ENCODE measurements at regions not wholly inside any gene's neighbourhood (a gene's known extent, or its start where the extent isn't known, plus 50 kb on each side); places are given as distances from the start of the nearest gene placed in this dataset.

- peak; percentile 89 for TF ChIP-seq CTCF (IDR thresholded peaks at IDR 0.05)
Measured at GRCh38 chr1:70685300-70686286, 274.5 kb downstream of the CTH start.

DNA sequence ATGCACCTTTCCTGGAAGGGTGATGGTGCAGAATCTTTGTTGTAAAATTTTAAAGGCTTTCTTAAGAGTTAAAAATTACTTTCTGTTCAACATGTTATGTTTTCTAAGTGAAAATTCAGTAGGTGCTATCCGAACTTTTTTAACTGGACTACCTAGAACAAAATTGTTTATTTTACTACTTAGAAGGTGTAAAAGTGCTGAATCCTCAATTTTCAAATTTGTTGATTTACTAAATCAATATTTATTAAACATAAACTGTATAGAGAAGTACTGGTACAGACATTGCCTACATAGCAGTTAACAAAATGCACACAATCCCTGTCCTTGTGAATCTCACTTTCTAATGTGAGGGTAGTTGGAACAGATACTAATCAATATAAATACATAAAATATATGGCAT, 277.5 kb downstream of the CTH start:
- no peak for TF ChIP-seq CTCF (IDR thresholded peaks at IDR 0.05)

DNA sequence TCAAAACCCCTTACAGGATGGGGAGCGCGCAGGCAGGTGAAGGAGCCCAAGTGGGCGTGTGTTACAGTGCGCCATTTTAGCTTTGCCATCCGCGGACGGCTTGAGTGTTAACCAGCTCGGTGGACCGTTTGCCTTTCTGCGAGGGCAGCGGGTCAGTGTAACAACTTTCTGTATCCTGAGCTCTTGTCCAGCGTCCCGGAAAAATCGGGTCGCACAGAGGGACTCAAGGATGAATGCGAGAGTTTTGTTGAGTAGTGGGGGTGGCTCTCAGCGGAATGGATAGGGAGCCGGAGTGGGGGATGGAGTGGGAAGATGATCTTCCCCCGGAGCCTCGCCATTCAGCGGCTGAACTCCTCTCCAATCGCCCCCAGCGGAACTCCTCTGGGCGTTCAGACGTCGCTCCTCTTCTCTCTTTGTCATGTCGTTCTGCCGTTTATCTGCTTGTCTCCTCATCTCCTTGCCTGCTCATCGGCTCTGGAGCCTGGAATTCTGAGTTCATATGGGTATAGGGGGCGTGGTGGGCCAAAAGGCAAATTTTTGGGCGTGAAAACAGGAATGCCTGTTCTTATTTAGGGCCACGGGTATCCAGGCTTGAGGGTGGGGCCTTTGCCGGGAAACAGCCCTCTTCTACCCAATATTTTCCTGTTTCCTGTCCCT, 295.4 kb downstream of the CTH start:
- TF ChIP-seq CTCF (IDR thresholded peaks at IDR 0.05), result no peak

DNA sequence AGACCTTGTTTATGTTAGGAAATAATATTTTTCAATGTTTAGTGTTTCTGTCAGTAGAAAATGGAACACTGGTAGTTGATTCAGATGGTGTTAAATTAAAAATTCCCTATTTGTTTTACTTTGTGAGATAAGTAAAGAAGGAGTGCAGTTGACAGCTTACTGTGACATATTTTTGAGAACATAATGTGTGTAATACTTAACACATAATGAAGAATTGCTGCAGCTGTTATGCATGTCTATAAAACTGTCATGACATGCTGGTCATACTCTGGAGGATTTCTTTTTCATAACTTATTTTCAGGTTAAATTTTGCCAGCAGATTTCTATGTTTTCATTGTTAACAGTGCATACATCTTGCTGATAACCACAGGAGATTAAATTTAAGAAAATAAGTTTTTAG, 296.1 kb downstream of the CTH start:
- TF ChIP-seq CTCF (IDR thresholded peaks at IDR 0.05), result no peak

- TF ChIP-seq CTCF (IDR thresholded peaks at IDR 0.05), result no peak; the same call in 1 of the 2 replicates
Measured at GRCh38 chr1:70714149-70714548, 303.1 kb downstream of the CTH start.

GRCh38 chr1:70717211-70717610, 306.1 kb downstream of the CTH start:
- no peak for TF ChIP-seq CTCF (IDR thresholded peaks at IDR 0.05)

GRCh38 chr1:70717656-70718055, 306.6 kb downstream of the CTH start:
- TF ChIP-seq CTCF (IDR thresholded peaks at IDR 0.05), result no peak

All from LNCAP (cell line).